ENCODE measurements at regions not wholly inside any gene's neighbourhood (a gene's known extent, or its start where the extent isn't known, plus 50 kb on each side); places are given as distances from the start of the nearest gene placed in this dataset.

DNA sequence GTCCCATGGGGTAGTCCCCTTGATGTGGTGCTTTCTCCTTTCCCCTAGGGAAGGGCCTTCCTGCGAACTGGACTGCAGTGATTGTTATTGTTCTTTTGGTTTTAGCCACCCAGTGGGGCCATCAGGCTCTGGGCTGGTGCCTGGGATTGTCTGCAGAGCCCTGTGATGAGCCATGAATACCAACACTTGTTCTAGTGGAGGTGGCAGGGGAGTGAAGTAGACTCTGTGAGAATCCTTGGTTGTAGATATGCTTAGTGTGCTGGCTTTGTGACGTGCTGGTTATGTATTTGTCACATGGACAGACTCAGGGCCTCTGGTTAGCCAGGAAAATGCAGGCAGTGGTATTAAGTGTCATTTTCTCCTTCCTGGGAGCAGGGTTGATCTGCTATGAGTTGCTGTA, 51.8 kb upstream of the NDUFB4 start:
- DNase-seq (ENCODE audit: low read depth, low spot score) = no peak

DNA sequence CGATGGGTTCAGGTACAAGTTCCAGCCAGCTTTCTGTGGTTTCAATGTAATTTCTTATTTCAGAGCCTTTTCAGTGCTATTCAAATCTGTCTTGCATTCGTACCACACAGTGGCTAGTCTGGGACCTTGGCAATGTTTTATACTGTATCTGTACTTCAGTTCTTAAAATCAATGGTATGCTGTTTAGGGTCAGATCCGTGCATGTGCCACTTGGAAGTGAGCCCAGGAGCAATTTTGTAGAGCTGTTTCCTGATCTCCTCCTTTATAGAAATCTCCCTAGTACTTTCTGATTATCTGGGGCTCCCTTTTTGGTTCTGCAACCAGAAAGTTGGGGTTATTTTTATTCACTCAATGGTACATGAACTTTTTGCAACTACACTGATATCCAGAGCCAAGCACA, 59.5 kb upstream of the NDUFB4 start:
- DNase-seq (ENCODE audit: low read depth, low spot score) = no peak

DNA sequence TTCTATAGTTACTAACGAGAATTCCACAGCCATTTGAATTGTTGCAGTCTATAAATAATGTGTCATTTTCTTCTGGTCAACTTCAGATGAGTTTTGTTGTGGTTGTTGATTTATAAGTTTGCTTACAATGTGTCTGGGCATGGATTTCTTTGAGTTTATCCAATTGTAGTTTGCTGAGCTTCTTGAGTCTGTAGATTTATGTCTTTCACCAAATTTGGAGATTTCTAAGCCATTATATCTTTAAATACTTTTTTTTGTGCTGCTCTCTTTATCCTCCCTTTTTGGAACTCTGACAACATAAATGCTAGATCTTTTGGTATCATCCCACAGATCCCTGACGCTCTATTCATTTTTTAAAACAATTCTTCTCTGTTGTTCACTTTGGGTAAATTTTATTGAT, 63.2 kb upstream of the NDUFB4 start:
- no peak for DNase-seq (ENCODE audit: low read depth, low spot score)

DNA sequence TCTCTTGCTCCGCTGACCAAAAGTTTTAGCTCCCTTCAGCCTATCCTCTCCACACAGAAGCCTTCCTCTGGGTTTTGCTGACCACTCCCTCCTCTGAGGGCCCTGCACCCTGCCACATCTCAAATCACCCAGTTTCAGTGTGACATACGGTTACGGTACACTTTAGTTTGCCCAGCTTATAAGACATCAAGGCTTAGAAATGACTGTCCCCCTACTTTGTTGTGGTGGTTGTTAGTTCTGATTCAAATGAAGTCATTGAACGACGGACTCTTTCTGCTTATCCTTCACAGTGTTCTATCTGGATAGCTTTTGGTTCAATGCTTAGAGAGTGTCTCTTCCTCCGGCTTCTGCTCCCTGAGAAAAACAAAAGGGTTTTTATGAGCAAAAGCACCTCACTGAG, 68.0 kb upstream of the NDUFB4 start:
- no peak for DNase-seq (ENCODE audit: low read depth, low spot score)

DNA sequence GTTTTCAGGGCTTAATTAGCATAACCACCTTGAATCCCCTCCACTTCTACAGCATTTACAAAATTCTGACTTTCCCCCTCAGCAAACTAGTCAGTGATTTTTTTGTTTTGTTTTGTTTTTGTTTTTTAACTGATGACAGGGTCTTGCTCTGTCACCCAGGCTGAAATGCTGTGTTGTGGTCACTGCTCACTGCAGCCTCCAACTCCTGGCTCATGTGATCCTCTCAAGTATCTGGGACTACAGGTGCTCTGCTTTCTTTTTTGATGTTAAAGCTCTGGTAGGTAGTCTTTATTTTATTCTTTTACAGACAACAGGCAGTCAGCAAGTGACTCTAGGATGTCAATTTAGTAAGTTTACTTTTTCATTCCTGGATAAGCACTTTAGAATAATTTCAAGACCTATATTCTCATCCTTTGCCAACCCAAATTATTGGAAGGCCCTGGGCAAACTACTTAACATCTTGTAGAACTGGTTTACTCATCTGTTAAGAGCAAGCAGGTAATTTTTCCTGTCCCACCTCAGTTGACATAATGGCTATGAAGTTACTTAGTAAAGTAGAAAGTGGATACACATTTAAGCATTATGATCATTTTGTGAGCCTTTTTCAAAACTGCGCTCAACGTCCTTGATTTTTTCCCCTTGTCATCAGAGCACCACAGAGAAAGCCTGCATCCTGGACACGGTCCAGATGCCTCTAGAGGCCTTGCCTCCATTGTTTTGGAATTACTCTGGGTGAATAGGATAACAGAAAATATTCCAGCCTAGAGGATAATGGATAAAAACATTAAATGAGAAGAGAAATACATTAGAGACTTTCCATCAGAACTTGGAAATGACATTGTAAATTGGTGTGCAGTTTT, 69.9 kb upstream of the NDUFB4 start:
- DNase-seq (ENCODE audit: low read depth, low spot score) = no peak

DNA sequence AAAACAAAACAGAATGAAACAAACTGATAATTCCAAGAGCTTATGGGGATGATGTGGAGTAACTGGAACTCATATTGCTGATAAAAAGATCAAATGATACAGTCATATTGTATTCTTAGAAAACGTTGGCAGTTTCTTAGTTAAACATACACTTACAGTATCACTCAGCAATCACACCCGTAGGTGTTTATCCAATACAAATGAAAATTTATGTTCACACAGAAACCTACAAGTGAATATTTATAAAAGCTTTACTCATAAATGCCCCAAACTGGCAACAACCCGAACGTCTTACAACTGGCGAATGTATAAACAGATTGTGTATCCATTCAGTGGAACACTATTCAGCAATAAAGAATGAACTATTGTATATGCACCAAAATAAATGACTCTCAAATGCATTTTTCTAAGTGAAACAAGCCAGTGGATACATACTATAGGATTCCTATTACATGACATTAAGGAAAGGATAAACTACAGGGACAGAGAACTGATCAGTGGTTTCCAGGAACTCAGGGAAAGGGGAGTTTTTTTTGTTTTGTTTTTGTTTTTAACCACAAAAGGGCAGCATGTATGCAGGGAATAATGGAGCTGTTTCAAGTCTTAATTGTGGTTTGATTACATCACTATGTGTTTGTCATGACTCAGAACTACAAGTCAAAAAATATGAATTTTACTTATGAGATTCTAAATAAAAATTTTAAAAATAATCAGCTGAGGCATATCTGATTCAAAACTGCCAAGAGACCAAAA, 71.8 kb upstream of the NDUFB4 start:
- no peak for DNase-seq (ENCODE audit: low read depth, low spot score)

DNA sequence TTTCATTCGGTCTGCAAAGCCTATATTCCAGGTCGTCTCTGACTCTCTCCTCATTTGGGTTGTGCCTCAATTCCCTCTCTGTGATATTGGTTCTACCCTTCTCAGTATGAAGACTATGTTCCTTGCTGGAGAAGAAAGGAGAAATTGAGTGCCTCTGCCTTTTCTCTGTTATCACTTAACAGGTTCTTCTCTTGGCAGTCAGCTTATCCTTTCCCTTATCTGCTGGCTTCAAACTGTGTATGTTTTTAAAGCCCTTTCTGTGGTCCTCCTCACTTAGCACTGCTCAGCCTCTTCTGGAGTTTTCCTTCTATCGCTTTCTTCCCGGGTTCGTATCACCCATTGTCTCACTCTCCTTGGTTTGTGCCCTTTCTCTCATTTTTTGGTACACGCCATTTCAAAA, 65.3 kb upstream of the FSTL1 start:
- DNase-seq (ENCODE audit: low read depth, low spot score) = no peak

DNA sequence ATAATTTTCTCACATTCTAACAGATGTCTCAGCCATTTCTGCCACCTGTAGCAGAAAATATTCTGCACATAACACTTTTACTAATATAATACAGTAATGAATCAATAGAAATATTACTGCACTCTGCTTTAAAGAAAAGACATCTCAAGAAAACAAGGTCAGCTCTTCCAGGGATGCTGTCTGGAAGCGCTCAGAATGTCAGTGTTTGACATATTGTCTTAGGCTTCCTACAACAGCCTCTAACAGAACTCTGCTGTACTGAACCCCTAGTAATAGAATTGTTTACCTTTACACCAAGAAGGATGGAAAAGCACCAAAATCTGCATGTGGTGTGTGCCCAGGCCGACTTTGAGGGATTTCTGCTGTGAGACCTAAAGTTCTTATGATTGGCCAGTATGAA, 61.9 kb upstream of the FSTL1 start:
- no peak for DNase-seq (ENCODE audit: low read depth, low spot score)

DNA sequence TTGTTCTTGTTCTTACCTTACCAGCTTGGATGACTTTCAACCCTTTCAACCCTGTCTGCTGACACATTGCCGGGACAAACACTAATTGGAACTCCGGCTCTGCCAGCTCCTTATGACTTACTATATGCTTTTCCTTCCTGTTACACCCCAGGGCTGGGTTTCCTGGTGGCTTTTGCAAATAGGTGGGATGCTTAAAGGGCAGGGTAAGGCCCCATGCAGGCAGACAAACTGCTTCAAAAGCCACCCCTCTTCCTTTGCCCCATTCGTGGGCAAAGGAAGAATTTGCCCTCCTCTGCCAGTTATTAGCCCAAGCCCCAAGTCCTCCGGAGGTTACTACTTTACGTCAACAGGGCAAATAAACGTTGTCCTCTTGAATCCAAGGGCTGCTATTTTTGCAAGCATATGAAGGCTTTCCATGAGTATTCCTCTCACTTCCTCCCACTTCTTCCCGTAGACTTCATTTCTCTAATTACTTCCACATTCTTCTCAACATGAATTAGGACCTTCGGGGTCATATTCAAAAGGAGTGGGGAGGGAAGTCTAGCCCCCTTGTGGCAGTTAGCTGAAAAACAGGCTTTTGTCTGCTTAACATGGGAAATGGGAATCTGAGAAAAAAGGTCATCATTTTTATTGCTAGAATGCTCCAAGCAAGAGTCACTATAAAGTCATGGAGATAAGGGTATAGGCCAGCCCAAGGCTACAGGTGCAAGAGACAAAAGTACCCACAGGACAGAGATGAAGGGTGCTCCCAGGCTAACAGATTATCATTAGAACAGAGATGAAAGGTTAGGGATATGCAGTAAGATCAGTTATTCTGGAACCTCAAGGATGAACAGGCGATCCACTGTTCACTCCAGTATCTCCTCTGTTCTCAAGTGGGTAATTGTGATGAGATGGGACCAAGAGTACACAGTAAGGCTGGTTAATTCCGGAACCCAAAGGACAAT, 56.3 kb upstream of the FSTL1 start:
- DNase-seq (ENCODE audit: low read depth, low spot score) = peak; percentile 52

DNA sequence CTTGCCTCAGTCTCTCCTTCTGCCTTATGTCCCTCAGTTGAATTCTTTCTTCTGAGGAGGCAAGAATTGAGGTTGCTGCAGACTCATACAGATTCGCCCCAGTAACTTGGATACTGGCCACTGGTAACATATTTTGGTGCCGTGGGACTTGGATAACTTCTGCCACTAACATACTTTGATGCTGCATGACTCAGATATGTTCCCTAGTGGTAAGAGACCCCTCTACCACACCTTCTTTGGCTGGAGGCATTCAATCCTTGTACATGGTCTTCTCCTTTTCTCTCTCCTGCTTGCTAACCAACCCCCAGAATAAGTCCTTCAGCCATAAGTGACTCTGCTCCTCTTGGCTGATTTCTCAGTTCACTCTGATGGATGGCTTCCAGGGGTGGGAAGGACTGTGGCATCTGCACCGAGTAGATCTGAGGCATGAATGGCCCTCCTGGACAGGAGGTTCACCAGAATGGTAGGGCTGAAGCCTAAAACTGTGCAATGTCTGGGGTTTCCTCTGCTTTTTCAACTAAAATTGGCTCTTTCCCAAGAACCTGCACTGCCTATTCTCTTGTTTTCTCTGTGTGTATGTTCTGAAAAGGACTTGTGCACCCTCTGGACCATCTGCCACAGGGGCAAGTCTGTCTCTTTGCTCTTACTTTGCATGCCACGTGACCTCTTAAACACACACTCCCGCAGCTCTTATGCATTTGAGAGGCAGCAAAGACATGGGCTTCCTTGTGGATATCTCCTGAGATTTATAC, 55.5 kb upstream of the FSTL1 start:
- DNase-seq (ENCODE audit: low read depth, low spot score) = no peak

DNA sequence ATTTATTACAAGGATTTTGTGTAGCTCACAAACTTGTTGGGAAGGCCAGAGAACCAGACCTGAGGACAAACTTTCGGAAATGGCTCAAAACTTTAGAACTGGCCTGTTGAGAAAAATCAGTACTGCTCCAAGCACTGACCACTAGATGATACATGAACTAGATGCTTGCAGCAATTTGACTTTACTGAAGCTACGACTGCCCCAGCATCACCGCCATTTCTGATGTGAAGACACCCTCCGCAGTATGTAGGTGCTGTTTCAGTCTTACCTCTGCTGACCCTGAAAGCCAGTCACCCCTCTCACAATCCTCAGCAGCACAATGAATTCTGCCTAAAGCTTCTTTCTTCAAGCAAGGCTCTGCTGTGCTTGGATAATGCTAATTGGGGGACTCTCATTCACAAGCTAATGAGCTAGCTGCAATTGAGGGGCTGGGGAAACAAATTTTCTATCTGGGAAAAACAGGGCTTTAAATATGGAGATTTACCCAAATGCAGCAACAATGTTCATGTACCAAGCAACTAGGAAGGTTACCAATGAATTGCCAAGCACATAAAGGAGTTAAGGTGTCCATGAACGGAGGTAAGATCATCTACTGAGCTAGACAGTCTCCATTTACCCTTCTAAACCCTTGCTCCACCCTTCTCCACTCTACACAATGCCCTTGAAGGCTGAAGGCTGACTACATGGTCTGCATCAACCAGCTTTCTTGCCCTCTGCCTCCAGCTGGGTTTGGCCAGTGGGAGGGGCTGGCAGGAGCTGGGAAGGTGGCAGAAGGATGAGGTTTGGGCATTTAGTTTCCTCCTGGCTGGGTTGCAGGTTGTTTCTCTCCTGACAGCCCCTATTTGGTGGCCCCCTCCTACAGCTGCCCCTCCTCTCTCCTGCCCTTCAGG, 53.2 kb upstream of the FSTL1 start:
- peak; percentile 17 for DNase-seq (ENCODE audit: low read depth, low spot score)

DNA sequence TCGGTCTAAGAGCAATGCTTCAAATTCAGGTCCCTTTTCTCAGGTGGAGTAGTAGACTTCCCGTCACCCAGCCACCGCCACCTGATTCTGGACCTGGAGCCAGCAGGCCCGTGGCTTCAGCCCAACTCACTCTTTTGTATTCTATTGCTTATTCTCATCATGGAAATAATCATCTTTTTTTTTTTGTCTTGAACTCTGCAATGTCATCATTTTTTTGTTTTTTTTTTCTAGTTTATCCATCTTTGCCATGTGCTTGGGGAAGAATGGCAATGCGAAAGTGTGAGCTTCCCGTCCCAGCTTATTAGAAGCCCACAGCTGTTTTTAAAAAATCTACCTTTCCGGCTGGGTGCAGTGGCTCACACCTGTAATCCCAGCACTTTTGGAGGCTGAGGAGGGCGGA, 51.3 kb upstream of the FSTL1 start:
- DNase-seq (ENCODE audit: low read depth, low spot score) = no peak
